ENCODE measurements at regions not wholly inside any gene's neighbourhood (a gene's known extent, or its start where the extent isn't known, plus 50 kb on each side); places are given as distances from the start of the nearest gene placed in this dataset.

DNA sequence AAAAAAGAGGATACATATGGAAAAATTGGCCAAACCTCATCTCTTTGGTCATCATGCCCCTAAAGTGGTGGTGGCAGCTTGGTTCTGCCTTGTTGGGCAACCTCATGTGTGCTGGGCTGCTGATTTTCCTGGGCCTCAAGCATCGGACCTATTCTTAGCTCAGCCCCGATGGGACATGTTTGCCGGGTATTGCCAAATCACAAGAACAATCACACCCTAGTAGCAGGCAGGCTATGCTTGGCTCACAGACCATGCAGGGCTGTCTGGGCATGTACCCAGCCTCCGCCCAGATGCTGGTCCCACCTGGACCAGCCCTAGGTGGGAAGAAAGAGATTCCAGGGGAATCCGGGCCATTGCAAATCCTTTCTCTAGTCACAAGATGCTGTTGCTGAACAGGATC lies 189.4 kb upstream of the FGGY start:
- no peak for DNase-seq
- H3K36me3 Mint-ChIP-seq (ENCODE audit: low read depth), result no peaks in the 10 kb centered on the region
- H3K27me3 Mint-ChIP-seq (ENCODE audit: insufficient read depth), result peaks cover 2% of the 10 kb centered on the region; the same call in 1 of the 2 replicates

DNA sequence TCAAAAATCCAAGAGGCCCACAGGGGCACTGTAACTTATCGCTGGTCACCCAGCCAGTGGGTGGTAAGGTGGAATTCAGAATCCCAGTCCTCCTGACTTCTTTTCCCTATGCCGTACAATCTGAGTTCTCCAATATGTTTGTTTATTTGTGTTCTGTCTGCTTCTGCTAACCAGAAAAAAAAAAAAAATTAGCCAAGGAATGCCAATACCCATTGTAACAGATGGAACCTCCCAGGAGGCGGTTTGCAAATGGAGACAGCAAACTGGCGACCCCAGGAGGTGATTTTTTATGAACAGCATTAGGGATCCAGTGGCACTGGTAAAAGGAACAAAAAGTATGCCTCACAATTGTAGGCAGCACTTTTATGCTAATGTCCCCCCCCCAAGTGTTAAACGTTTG lies 189.0 kb upstream of the FGGY start:
- TF ChIP-seq, protein P1, sequence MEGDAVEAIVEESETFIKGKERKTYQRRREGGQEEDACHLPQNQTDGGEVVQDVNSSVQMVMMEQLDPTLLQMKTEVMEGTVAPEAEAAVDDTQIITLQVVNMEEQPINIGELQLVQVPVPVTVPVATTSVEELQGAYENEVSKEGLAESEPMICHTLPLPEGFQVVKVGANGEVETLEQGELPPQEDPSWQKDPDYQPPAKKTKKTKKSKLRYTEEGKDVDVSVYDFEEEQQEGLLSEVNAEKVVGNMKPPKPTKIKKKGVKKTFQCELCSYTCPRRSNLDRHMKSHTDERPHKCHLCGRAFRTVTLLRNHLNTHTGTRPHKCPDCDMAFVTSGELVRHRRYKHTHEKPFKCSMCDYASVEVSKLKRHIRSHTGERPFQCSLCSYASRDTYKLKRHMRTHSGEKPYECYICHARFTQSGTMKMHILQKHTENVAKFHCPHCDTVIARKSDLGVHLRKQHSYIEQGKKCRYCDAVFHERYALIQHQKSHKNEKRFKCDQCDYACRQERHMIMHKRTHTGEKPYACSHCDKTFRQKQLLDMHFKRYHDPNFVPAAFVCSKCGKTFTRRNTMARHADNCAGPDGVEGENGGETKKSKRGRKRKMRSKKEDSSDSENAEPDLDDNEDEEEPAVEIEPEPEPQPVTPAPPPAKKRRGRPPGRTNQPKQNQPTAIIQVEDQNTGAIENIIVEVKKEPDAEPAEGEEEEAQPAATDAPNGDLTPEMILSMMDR (IDR thresholded peaks at IDR 0.05), result no peak
- Mint-ChIP-seq H3K27ac (no peak overlapping the region), H3K36me3 (ENCODE audit: low read depth) (no peaks in the 10 kb centered on the region), H3K27me3 (ENCODE audit: insufficient read depth) (peaks cover 2% of the 10 kb centered on the region; the same call in 1 of the 2 replicates), H3K4me1 (ENCODE audit: low read depth) (peaks cover 3% of the 10 kb centered on the region), H3K4me3 (no peak overlapping the region), H3K9me3 (no peaks in the 10 kb centered on the region)
- DNase-seq, result no peak

More for the DNA sequence above, 189.4 kb upstream of the FGGY start:
- no peaks in the 10 kb centered on the region; the same call in 1 of the 2 replicates for H3K4me1 Mint-ChIP-seq (ENCODE audit: low read depth)
- no peak overlapping the region for H3K27ac Mint-ChIP-seq
- H3K9me3 Mint-ChIP-seq, result no peaks in the 10 kb centered on the region
- H3K4me3 Mint-ChIP-seq, result no peak overlapping the region
- TF ChIP-seq, protein P1 (IDR thresholded peaks at IDR 0.05), result no peak

DNA sequence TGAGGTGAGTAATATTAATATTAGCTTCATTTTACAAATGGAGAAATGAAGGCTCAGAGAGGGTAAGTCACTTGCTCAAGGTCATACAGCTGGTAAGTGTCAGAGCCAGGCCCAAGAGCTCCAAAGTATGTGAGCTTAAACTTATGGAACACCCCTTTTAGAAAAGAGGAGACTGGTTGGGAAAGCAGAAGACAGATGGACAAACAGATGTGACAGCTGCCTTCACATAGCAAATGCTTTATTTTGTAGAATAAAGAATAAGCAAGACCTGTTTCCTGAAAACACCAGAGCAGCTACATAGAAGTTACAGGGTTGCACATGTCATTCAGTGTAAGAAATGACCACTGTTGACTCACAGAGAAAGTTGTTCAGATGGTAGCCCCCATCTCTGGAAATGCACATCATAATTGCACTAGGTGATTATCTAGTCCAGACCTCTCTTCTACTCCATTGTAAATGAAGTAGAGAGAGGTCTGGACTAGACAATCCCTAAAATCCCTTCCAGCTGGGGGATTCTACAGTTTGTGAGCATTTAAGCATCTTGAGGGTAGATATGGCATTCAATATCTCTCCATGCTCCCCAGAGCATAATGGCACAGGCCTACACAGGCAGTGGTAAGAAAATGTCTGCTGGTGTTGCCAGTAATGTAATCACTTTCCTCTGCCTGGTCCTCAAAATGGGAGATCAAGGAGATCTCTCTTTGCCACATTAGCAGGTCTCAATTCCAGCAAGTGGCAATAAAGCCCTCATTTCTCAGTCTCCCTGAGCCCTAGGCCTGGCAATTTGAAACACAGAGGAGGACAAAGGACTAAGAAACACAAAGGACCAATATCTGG lies 188.2 kb upstream of the FGGY start:
- no peak overlapping the region for H3K4me3 Mint-ChIP-seq
- H3K4me1 Mint-ChIP-seq (ENCODE audit: low read depth), result peaks cover 9% of the 10 kb centered on the region
- DNase-seq, result no peak
- H3K36me3 Mint-ChIP-seq (ENCODE audit: low read depth), result no peaks in the 10 kb centered on the region
- peaks cover 2% of the 10 kb centered on the region; the same call in 1 of the 2 replicates for H3K27me3 Mint-ChIP-seq (ENCODE audit: insufficient read depth)
- no peaks in the 10 kb centered on the region for H3K9me3 Mint-ChIP-seq
- no peak overlapping the region for H3K27ac Mint-ChIP-seq
- TF ChIP-seq, protein P1 (IDR thresholded peaks at IDR 0.05), result no peak

DNA sequence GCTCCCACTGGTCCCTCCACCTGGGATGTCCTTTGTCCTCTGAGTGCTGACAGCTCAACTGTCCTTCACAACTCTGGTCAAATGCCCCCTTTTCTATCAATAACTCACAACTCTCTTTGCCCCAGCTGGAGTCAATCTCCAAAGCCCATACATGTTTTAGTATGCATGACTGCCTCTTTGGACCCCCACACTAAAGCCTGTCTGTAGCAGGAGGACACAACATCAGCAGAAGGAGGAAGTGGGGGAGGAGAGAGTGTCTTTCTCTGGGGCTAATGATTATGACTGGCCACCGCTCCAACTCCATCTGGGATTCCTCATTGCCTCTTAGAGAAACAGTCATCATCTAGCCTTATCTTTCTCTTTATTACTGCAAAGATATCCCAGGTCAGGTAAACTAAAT lies 186.6 kb upstream of the FGGY start:
- Mint-ChIP-seq H3K27me3 (ENCODE audit: insufficient read depth) (peaks cover 2% of the 10 kb centered on the region; the same call in 1 of the 2 replicates), H3K9me3 (no peaks in the 10 kb centered on the region), H3K27ac (no peak overlapping the region), H3K4me1 (ENCODE audit: low read depth) (peaks cover 10% of the 10 kb centered on the region), H3K36me3 (ENCODE audit: low read depth) (no peaks in the 10 kb centered on the region), H3K4me3 (no peak overlapping the region)
- TF ChIP-seq, protein P1 (IDR thresholded peaks at IDR 0.05), result no peak
- no peak for DNase-seq

DNA sequence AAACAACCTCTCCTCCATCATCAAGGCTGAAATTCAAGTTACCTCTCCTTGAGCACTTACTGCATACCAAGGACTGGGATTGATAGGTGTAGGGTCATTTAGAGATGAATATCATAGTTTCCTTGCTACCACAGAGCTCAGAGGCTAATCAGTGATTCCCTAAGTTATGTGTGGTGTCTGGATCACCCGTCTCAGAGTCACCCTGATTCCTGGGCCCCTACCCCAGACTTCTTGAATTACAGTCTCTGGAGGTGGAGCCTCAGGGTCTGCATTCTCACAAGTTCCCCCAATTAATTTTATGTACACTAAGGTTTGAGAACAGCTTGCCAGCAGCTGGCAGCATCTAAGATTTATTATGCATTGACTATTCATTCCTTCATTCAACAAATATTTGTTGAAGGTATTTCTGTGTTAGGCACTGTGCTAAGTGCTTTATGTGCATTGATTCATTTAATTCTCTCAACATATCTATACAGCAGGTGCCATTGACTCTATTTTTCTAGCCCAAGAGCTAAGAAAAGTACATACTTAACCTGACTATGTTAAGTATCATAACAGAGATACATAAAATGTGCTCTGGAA lies 182.9 kb upstream of the FGGY start:
- no peaks in the 10 kb centered on the region; the same call in 1 of the 2 replicates for H3K27me3 Mint-ChIP-seq (ENCODE audit: insufficient read depth)
- no peaks in the 10 kb centered on the region for H3K36me3 Mint-ChIP-seq (ENCODE audit: low read depth)
- H3K27ac Mint-ChIP-seq, result no peak overlapping the region
- peaks cover 41% of the 10 kb centered on the region for H3K4me1 Mint-ChIP-seq (ENCODE audit: low read depth)
- DNase-seq, result no peak
- no peaks in the 10 kb centered on the region for H3K9me3 Mint-ChIP-seq
- TF ChIP-seq, protein P1 (IDR thresholded peaks at IDR 0.05), result no peak
- H3K4me3 Mint-ChIP-seq, result no peak overlapping the region

All from HFFc6 (cell line).